ENCODE measurements at regions not wholly inside any gene's neighbourhood (a gene's known extent, or its start where the extent isn't known, plus 50 kb on each side); places are given as distances from the start of the nearest gene placed in this dataset.

DNA sequence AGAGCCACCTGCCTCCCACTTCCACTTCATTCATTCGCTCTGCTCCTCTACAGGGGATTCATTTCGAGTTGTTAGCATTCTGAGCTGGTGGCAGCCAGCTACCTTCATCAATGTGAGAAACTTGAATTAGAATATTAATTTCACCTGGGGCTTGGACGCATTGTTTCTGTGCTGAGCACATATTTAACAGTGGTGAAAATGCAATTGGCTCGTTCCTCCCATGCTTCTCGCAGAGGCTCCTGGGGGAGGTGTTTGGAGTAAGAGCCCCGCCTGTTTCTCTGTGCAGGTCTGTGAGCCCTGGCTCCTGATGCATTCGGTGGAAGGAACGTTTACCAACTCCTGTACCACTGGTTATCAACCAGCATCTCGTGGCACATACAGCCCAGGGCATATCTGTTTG, 141.5 kb downstream of the AACS start:
- H3K4me3 ChIP-seq = no peak overlapping the region
- peaks cover 0 to 58% (median 0%) of the 10 kb centered on the region in 4 donors for H3K27me3 ChIP-seq
- whole genome bisulfite sequencing, 2 donors = 73 to 74% methylated on average over 7 to 9 of the region's 9 CpGs
- no peak for TF ChIP-seq POLR2A (IDR thresholded peaks at IDR 0.05)
- TF ChIP-seq, protein P1, sequence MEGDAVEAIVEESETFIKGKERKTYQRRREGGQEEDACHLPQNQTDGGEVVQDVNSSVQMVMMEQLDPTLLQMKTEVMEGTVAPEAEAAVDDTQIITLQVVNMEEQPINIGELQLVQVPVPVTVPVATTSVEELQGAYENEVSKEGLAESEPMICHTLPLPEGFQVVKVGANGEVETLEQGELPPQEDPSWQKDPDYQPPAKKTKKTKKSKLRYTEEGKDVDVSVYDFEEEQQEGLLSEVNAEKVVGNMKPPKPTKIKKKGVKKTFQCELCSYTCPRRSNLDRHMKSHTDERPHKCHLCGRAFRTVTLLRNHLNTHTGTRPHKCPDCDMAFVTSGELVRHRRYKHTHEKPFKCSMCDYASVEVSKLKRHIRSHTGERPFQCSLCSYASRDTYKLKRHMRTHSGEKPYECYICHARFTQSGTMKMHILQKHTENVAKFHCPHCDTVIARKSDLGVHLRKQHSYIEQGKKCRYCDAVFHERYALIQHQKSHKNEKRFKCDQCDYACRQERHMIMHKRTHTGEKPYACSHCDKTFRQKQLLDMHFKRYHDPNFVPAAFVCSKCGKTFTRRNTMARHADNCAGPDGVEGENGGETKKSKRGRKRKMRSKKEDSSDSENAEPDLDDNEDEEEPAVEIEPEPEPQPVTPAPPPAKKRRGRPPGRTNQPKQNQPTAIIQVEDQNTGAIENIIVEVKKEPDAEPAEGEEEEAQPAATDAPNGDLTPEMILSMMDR (IDR thresholded peaks at IDR 0.05) = no peak
- no peaks in the 10 kb centered on the region for H3K36me3 ChIP-seq
- no peaks in the 10 kb centered on the region for H3K4me1 ChIP-seq
- no peaks in the 10 kb centered on the region for H3K9me3 ChIP-seq
- no peak overlapping the region for H3K27ac ChIP-seq
- no peak for DNase-seq
- intact Hi-C loops (cut with DNase I) = no loop called here

DNA sequence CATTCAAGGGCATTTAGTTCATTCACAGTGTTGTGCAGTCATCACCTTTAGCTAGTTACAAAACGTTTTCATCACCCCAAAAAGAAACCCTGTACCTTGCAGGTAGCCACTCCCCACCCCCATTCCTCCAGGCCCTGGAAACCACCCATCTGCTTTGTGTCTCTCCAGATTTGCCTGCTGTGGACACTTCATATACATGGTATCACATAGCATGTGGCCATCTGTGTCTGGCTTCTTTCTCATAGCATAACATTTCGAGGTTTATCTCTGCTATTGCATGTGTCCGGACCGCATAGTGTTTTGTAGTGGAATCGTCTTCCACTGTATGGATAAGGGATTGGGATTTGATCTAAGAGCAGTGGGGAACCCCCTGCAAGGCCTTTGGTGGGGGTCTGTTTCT, 143.1 kb downstream of the AACS start:
- peaks cover 0 to 55% (median 0%) of the 10 kb centered on the region in 4 donors for H3K27me3 ChIP-seq
- WGBS, 2 donors = 57 to 66% methylated on average over 5 of the region's 5 CpGs
- TF ChIP-seq, protein P1 (IDR thresholded peaks at IDR 0.05) = no peak
- no peak for TF ChIP-seq POLR2A (IDR thresholded peaks at IDR 0.05)
- H3K9me3 ChIP-seq = no peaks in the 10 kb centered on the region
- intact Hi-C loops (cut with DNase I) = no loop called here
- no peaks in the 10 kb centered on the region for H3K4me1 ChIP-seq
- no peaks in the 10 kb centered on the region for H3K36me3 ChIP-seq
- DNase-seq = no peak
- no peak overlapping the region for H3K27ac ChIP-seq
- H3K4me3 ChIP-seq = no peak overlapping the region

DNA sequence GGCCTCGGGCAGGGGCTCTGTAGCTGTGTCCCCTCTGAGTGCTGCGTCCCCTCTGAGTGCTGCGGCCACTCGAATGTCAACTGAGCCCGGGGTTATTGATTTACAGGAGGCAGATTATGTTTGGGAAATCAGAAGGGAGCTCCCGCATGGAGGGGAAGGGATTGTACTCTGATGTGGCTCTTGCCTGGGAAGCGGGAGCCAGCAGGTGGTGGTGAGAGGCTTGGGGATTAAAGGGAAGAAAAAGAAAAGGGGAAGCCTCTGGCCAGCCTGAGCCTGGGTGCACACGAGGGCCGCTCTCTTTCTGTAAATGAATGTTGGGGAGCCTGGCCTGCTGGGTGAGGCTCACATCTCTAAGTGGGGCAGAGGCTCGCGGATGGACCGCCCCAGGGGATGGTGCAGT, 143.7 kb downstream of the AACS start:
- intact Hi-C loops (cut with DNase I) = no loop called here
- DNase-seq = no peak
- Histone ChIP-seq H3K27ac (no peak overlapping the region), H3K36me3 (no peaks in the 10 kb centered on the region), H3K9me3 (no peaks in the 10 kb centered on the region), H3K4me3 (no peak overlapping the region), H3K4me1 (no peaks in the 10 kb centered on the region), H3K27me3 (peaks cover 0 to 55% (median 0%) of the 10 kb centered on the region in 4 donors)
- TF ChIP-seq, protein P1 (IDR thresholded peaks at IDR 0.05) = no peak
- no peak for TF ChIP-seq POLR2A (IDR thresholded peaks at IDR 0.05)
- 72 to 76% methylated on average over 7 to 10 of the region's 12 CpGs for WGBS, 2 donors

DNA sequence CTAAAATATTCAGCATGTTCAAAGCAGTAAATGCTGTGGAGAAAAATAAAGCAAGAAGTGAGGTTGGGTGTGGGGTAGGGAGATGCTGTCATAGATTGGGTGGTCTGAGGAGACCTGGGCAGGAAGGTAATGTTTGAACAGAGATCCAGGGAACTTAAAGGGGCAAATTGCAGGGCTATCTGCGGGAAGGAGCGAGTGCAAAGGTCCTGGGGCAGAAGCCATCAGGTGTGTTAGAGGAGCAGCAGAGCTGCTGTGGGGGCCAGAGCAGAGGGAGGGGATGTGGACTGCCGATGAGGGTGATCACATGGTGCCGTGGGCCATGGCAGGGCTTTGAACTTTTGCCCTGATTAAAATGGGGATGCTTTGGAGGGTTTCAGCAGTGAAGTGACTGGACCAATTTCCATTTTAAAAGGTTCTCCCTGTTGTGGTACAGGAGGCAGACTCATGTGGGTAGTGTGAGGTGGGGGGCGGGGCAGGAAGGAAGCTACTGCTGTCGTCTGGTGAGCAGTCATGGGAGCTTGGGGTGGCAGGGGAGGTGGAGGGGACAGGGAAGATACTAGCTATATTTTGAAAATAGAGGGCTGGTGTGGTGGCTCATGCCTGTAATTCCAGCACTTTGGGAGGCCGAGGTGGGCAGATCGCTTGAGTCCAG, 145.0 kb downstream of the AACS start:
- H3K4me1 ChIP-seq = no peaks in the 10 kb centered on the region
- H3K4me3 ChIP-seq = no peak overlapping the region
- peaks cover 0 to 5% (median 0%) of the 10 kb centered on the region in 3 donors for H3K9me3 ChIP-seq
- WGBS, 2 donors = 68 to 77% methylated on average over 7 to 8 of the region's 8 CpGs
- intact Hi-C loops (cut with DNase I) = no loop called here
- TF ChIP-seq POLR2A (IDR thresholded peaks at IDR 0.05) = no peak
- TF ChIP-seq, protein P1 (IDR thresholded peaks at IDR 0.05) = no peak
- no peak for DNase-seq
- H3K27ac ChIP-seq = no peak overlapping the region
- H3K27me3 ChIP-seq = peaks cover 0 to 52% (median 0%) of the 10 kb centered on the region in 4 donors
- H3K36me3 ChIP-seq = no peaks in the 10 kb centered on the region

DNA sequence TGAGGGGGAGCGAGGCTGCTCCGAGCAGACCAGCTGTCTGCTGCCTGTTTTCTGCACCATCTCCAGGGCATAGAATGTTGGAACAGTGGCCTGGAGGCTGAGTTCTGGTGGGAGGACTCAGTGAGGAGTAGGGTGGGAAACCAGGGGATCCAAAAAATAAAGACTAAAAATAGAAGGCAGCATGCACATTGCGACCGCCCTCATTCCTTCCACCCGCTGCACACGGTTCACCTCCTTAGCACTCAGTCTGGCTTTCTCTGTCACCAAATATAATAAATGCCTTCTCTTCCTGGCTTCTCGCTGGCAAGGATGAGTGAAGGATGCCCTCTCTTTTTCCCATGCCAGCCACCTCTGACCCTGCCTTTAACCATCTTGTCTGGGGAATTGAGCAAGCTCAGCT, 146.2 kb downstream of the AACS start:
- 69 to 74% methylated on average over 5 to 7 of the region's 7 CpGs for WGBS, 2 donors
- TF ChIP-seq, protein P1 (IDR thresholded peaks at IDR 0.05) = no peak
- no peak for TF ChIP-seq POLR2A (IDR thresholded peaks at IDR 0.05)

More for the DNA sequence above, 146.2 kb downstream of the AACS start:
- Histone ChIP-seq H3K4me1 (no peaks in the 10 kb centered on the region), H3K27me3 (peaks cover 0 to 41% (median 0%) of the 10 kb centered on the region in 4 donors), H3K27ac (no peak overlapping the region), H3K9me3 (peaks cover 0 to 5% (median 0%) of the 10 kb centered on the region in 3 donors), H3K36me3 (no peaks in the 10 kb centered on the region), H3K4me3 (no peak overlapping the region)
- DNase-seq = no peak
- intact Hi-C loops (cut with DNase I) = no loop called here
